DMS153 treated with DMSO at 0.1 percent for 48 hours (cell line): ENCODE measurements at regions not wholly inside any gene's neighbourhood (a gene's known extent, or its start where the extent isn't known, plus 50 kb on each side); places are given as distances from the start of the nearest gene placed in this dataset.
A peak's percentile ranks its signal among the peaks of the same experiment; 100 is the strongest.
"Not testable (repeated sequence)": the region's sequence is repeated elsewhere in the genome, so short reads cannot be mapped to it uniquely, and the experiment has no call there.

Experiments used
- DNase-seq: peaks from one replicate; lab custom pipeline; 2025; ENCODE audit not compliant: unreplicated experiment; lab: John Stamatoyannopoulos, UW

DNA sequence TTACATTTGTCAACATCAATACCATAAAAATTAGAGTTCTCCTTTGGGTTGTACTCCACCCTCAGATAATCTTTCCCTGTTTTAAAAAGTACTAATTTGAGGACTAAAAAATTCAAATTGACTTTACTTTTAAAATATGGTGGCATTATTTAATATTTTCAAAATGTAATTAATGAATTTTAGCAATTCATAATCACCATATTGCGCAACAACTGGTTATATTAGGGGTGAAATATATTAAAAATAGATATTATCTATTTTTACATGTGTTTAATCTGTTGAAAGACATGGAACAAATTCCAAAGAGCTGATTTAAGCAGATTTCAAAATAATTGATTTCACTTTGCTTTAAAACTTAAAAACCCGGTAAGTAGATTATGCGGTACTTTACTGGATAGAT, 236.6 kb upstream of the NOL4 start:
- no peak for DNase-seq

DNA sequence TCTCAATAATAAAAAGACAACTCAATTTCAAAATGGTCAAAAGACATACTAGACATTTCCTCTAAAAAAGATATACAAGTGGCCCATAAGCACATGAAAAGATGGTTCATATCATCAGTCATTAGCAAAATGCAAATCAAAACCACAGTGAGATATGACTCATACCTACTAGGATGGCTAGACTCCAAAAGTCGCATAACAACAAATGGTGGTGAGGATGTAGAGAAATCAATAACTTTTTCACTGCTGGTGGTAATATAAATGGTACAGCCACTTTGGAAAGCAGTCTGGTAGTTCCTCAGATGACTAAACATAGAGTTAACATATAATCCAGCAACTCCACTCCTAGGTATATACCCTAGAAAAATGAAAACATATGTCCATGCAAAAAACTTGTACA, 242.3 kb upstream of the NOL4 start:
- no peak for DNase-seq

DNA sequence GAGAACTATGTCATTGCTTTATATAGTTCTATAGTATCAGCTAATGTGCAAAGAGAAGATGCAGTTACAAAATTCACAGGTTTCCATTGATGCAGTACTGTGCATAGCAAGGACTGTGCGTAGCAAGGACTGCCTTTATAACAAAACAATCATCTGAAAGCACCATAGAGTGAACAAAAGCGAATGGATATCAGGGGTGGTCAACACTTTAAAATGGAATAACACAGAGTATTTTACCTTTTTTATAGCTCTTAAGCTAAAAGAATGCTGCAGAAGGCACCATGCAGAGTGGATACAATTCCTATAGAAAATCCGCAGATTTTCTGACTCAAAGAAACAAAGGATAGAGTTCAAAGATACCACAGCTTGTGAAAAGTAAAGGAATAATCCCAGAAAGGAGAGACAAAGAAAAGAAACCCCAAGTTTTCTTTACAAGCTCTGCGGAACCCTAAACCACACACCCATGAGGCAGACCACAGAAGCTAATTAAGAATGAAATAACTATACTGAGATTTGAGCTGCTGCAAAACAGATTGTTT, 229.9 kb upstream of the DTNA start:
- DNase-seq, result no peak

DNA sequence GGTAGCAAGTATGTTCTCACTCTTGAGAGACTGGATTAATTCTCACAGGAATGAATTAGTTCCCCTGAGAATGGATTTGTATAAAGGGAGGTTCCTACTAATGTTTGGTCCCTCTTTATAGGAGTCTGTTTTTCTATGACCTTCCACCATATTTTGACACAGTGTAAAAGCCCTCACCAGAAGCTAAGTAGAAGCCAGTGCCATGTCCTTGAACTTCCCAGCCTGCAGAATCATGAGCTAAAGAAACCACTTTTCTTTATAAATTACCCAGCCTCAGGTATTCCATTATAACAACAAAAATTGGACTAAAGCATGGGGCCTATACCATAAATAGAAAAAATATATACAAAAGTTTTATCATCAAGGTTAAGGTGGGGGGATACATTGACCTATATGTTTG, 227.9 kb upstream of the DTNA start:
- no peak for DNase-seq

DNA sequence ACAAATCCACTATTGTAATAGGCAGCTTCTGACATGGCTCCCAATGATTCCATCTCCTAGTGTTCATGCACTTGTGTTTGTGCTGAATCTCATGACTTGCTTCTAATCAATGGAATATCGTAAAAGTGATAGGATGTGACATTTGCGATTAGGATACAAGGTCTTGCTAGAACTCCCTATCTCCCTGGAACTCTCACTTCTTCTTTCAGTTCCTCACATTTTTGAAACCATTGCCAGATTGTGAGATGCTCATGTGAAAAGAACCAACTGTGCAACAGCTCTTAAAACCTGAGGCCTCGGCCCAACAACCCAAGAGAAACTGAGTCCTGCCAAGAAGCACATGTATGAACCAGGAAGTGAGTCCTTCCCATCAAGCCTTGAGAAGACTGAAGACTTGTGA, 226.9 kb upstream of the DTNA start:
- DNase-seq, result no peak

DNA sequence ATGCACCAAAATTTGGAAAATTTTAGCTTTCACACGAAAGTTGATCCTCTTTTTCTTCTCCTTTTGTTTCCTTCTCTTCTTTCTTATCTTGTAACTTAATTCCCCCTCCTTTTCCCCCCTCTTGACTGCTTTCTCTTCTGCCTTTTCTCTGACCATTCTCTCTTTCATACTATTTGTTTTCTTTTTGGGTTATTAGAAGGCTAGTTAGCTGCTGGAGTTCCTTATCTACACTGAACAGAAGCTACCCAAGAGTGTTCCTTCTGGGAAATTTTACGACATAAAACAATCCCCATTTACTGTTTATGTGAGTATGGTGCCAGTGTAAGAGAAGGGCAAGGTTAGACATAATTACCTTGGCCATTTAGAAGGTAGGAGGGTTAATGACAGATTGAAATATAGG, 218.4 kb upstream of the DTNA start:
- no peak for DNase-seq

DNA sequence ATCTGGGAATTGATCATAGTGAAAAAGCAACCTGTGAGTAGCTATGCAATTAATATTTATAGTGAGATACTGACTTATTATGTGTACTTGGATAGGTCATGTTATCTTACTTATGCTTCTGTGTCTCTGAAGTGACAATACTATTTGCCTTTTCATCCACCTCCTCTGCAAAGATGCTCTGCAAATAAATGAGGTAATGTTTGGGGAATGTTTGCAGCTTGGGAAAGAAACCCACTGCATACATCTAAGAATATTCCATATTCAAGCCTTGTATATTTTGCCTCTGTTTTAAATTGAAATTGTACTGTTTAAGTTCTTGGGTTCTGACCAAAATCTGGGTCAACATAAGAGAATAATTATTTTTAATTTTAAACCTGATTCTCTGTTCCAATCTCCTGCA, 217.4 kb upstream of the DTNA start:
- DNase-seq, result peak; percentile 50

DNA sequence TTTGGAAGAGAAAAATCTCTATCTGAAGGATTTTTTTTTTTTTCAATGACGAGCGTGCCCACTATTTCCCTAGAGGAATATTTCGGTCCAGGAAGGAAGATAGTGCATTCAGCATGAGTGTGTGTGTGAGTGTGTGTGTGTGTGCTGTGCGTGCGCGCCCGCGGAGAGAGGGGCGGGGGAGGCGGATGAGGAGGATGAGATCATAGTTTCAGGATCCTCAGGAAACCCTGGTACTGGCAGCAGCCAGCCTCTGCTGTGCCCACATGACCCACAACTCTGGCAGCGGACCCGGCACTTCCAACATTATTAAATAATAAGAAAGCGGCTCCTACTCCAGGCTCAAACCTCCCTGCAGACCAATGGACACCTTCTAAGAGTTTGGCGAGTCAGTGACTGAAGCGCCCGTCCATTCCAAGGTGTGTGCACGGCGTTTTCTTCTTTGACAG, 217.0 kb upstream of the DTNA start:
- DNase-seq, result peak; percentile 70

DNA sequence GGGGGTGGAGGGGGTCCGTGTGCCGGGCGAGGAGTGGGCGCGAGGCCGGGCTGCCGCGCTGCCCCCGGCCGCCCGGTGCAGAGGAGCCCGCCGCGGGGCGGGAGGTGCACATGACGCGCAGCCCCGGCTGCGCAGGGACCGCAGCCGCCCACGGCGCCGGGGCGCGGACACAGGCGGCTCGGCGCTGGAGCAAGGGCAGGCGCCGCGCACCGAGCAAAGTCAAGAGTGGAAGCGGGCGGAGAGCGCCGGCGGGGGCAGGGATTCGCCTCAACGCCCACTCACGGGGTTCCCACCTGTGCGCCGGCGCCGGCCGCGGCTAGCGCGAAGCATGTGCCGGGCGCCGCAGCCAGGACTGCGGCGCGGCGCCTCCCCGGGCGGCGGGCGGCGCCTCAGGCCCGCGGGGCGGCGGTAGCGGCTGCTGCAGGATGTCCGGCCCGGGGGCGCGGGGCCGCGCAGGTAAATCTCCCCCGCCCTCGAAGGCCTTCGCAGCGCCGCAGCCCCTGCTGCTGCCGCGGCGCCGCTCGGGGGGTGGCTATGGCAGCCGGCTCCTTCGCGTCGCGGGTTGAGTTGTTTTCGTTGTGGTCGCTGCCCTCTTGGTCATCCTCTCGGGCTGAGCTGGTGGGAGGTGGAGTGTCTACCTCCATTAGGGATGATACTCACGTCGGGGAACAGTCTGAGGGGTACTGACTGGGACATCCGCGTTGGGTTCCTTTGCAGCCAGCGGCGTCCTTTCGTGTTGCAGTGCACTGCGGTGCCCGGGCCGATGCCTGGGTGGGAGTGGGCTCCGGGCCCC, 216.3 kb upstream of the DTNA start:
- peak; percentile 15 for DNase-seq

DNA sequence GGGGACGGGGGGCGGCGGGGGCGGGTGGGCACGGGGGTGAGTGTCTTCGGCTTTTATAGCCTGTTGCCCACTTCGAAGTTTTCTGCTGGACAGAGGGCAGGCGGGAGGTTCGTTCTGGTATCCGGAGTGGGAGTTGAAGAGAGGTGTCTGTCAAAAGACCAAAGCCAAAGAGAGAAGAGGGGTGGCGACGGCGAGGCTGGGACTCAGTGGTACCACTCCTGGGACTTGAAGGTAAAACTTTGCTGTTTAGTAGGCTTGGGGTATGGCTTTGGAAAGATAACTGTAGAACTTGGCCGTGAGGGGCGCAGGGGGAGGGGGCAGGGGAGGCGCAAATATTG, 215.8 kb upstream of the DTNA start:
- no peak for DNase-seq

DNA sequence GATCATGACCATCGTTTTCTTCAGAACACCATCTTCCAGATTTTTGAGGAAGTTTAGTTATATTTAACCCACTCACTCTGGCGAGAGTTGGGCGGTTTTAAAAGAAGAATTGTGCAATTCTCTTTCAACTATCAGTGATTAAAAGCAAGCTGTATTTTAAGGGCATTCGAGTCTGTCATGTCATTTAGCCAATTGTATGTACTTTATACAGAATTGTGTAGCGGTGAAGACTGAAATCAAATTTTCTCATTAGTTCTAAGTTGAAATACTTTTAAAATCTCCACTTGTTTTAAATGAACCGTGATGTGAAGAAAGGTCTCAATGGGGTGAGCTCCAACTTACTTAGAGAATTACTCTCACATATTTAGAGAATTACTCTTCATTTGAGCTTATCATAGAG, 214.6 kb upstream of the DTNA start:
- no peak for DNase-seq

DNA sequence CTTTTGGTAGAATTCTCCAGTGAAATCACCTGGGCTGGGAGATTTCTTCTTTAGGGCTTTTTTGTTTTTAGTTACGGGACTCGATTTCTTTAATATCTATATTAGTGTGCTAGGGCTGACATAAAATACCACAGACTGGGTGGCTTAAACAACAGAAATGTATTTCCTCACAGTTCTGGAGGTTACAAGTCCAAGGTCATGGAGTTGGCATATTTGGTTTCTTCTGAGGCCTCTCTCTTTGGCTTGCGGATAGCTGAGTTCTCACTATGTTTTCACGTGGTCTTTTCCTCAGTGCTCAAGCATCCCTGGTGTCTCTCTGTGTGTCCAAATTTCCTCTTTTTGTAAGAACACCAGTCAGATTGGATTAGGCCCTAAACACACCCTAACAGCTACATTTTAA, 208.5 kb upstream of the DTNA start:
- DNase-seq, result no peak

DNA sequence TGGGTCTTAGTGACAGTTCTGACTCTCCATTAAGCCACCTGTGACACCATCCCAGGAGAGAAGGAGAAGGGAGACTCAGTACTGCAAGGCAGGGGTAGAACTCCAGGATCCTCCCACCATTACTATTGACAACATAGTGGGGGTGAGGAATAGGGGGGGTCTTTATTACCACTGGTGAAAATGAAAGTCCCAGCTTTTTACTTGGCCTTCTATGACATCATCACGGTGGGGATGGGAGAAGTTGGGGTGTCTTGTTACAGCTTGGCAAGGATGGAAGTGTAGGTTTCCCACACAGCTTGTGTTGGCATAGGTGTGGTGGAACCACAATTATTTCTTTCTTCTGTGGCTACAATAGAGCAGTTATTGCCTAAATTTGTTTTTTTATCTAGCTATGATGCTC, 203.9 kb upstream of the DTNA start:
- DNase-seq, result no peak

DNA sequence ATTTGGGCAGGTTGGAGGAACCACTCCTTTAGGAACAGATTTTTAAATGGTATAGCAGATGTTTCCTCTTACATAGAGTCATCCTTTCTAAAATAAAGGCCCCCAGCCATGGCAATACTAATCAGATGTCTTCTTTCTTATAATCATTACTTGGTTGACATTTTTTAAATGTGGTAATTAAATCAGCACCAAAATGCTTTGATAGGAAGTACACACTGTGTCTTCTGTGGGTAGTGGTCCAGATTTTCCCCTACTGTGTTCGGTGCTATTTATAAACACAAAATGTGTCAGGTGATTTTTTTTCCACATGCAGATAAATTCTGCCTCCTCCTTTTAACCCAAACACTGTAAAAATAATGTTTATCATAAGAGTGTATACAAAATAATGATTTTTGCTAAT, 200.9 kb upstream of the DTNA start:
- DNase-seq, result no peak

DNA sequence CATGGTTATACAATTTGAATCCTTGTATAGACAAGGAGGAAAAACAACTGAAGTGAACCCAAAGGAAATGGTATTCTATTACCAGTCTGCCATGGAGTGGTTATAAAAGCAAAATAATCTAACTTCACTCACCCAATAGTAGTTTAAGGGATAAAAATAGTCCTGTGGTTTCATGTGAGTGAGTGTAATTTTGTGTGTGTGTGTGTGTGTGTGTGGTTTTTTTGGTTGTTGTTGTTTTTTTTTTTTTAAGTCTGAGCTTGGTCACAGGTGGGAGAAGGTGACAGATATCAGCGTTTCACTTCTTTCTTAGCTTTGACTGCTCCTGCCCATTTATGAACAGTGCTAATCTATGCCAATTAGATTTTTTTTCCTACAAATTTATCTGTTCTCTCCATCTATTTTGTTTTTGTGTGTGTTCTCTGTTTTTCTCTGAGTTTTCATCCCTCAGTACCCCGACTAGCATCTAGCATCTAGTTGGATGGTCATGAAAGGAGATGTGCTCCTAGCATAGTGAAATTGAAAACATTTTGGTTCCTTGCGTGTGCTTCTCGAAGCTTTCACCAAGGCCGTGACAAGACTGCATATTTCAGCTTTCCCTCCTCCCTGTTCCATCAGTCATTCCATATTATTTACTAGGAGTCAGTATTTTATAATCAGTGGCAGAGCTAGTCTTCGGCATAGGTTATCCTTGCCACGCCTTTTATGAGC, 200.1 kb upstream of the DTNA start:
- DNase-seq, result no peak

DNA sequence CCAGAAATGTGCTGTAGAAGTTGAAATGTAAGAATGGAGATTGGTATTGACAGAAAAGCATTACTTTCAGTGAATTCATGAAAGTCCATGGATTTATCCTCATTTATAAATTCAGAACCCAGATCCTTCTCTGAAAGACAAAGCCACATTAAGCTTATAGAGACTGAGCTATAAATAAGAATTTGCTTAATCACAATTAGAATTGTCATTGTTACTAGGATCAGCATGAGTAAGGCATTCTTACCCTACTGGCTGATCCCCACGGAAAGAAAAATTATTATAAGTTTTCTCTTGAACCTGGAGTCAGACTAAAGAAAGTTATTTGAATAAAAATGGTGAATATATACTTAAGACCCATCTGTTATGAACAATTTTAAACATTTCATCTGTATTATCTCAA, 199.2 kb upstream of the DTNA start:
- DNase-seq, result no peak

DNA sequence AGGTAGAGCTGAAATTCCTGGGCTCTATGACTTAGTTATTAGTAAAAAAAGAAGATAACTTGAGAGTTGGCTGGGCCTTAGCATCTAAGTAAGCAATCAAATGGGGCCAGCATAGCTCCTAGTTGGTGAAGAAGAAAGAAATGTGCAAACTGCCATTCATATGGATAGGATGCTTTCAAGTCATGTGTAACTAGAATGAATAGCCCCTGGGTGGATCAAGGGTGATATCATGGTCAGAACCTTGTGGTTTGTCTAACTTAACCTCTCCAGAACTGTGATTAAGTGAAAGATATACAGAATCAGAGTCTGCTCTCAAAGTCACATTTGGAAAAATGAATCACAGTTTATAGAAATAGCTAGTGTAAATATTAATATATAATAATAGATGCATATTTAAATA, 198.7 kb upstream of the DTNA start:
- no peak for DNase-seq

DNA sequence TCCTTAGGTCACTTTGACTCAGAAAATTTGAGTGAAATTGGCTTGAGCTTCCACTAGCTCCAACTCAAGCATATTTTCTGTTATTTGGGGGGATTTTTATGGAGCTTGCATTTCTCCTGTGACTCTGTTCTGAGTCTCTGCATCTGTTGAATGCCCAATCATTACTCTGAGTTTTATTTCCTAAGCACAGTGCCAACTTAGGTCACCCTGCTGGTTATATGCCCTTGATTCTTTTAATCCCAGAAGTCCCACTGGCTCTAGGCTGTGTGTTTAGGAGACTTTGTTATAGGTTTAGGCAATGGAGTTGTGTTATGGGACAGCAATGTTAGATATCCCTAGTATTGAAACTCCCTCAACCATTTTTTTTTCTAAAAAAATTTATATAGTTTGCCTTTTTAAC, 198.2 kb upstream of the DTNA start:
- no peak for DNase-seq

DNA sequence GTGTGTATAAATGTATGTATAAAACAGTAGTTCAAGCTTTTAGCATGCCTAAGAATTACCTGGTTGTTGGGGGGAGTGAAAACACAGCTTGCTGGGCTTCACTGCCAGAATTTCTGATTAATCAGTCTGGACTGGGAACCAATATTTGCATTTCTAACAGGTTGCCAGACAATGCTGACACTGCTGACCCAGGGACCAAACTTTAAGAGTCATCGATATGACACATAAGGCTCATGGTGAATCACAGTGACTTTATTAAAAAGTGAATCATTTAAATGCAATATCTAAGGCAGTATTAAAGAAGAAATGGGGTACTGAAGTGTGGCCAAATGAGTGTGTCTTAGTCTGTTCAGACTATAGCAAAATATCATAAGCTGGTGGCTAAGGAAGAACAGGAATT, 195.9 kb upstream of the DTNA start:
- DNase-seq, result no peak

DNA sequence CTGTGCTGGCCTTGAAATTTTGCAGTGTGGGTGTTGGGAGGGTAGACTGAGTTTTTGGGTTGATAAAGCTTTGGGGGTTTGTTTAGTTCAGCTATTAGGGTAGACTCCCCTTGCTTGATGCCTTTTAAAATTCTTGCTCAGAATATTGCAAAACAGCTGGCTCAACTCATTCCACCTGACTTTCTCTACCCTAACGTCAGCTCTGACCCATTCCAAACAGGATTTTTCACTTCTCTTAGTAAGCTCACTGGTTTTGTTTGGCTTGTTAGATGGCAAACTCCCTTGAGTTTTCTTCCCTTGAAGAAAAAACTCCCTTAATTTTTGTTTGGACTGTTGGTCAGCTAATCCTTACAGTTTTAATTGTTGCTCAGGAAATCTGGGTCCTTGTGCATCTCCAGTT, 195.1 kb upstream of the DTNA start:
- no peak for DNase-seq

DNA sequence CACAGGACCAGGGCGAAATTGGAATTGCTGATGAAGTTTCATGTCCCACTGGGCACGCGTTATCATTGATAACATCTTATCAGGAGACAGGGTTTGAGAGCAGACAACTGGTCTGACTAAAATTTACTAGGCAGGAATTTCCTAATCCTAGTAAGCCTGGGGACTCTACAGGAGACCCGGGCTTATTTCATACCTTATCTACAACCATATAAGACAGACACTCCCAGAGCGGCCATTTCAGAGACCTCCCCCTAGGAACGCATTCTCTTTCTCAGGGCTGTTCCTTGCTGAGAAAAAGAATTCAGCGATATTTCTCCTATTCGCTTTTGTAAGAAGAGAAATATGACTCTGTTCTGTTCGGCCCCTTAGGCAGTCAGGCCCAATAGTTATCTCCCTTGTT, 193.7 kb upstream of the DTNA start:
- not testable (repeated sequence) for DNase-seq

DNA sequence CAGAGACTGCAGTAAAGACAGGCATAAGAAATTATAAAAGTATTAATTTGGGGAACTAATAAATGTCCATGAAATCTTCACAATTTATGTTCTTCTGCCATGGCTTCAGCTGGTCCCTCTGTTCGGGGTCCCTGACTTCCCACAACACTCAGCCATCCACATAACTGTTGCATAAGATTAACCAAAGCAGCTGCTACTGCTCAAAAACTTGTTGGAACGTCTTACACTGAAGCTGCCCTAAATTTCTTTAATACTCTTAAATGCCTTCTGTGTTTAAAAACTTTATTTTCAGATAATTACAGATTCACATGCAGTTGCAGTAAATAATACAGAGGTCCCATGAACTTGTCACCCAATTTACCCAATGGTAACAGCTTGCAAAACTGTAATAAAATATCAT, 193.1 kb upstream of the DTNA start:
- not testable (repeated sequence) for DNase-seq

DNA sequence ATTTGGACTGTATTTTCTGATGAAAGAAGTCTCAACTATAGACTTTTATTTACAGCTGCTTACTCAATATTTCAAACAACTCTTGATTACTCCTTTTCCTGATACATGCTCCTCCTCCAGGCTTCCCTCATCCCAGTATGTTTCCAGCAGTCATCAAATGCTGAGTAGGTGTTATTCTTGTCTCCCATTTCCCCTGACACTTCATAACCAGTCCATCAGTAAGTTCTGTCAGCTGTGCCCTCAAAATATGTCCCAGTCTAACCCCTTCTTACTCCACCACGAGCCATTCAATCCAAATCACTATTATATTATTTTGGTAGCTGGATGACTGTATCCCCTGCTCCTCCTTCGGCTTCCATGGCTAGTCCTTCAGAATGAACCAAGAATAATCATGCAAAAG, 189.1 kb upstream of the DTNA start:
- DNase-seq, result no peak
